ENCODE measurements at regions not wholly inside any gene's neighbourhood (a gene's known extent, or its start where the extent isn't known, plus 50 kb on each side); places are given as distances from the start of the nearest gene placed in this dataset.
A peak's percentile ranks its signal among the peaks of the same experiment; 100 is the strongest.

GRCh38 chr17:33516645-33517044 lies 223.6 kb upstream of the ASIC2 start:
- no peak for DNase-seq

GRCh38 chr17:33517746-33518145 lies 224.7 kb upstream of the ASIC2 start:
- DNase-seq: peak; percentile 7 to 47

GRCh38 chr17:33519692-33520091 lies 226.6 kb upstream of the ASIC2 start:
- DNase-seq: no peak

- peak; percentile 18 to 49 for DNase-seq
Measured at GRCh38 chr17:33520426-33521330, 227.6 kb upstream of the ASIC2 start.

- no peak for DNase-seq
Measured at GRCh38 chr17:33521784-33522183, 228.7 kb upstream of the ASIC2 start.

- no peak for DNase-seq
Measured at GRCh38 chr17:33522623-33523022, 229.5 kb upstream of the ASIC2 start.

GRCh38 chr17:33523577-33523981 lies 230.5 kb upstream of the ASIC2 start:
- peak; percentile 31 to 67 for DNase-seq

- DNase-seq: no peak
Measured at GRCh38 chr17:33525186-33525585, 232.1 kb upstream of the ASIC2 start.

GRCh38 chr17:33526717-33527116 lies 233.6 kb upstream of the ASIC2 start:
- no peak for DNase-seq

GRCh38 chr17:33527290-33527689 lies 234.2 kb upstream of the ASIC2 start:
- no peak for DNase-seq

GRCh38 chr17:33528846-33529245 lies 235.8 kb upstream of the ASIC2 start:
- no peak for DNase-seq

- no peak for DNase-seq
Measured at GRCh38 chr17:33529816-33530215, 236.7 kb upstream of the ASIC2 start.

GRCh38 chr17:33531311-33531710 lies 238.2 kb upstream of the ASIC2 start:
- DNase-seq: no peak

- no peak for DNase-seq
Measured at GRCh38 chr17:33534087-33534486, 241.0 kb upstream of the ASIC2 start.

GRCh38 chr17:33545124-33545523 lies 252.0 kb upstream of the ASIC2 start:
- DNase-seq: no peak

GRCh38 chr17:33550261-33550660 lies 257.2 kb upstream of the ASIC2 start:
- DNase-seq: no peak

GRCh38 chr17:33551075-33551474 lies 258.0 kb upstream of the ASIC2 start:
- no peak for DNase-seq

- DNase-seq: no peak
Measured at GRCh38 chr17:33551911-33552310, 258.8 kb upstream of the ASIC2 start.

- no peak for DNase-seq
Measured at GRCh38 chr17:33560165-33560564, 267.1 kb upstream of the ASIC2 start.

GRCh38 chr17:33560871-33561270 lies 267.8 kb upstream of the ASIC2 start:
- DNase-seq: no peak

GRCh38 chr17:33561569-33562334 lies 268.7 kb upstream of the ASIC2 start:
- DNase-seq: no peak

- no peak for DNase-seq
Measured at GRCh38 chr17:33562792-33563191, 269.7 kb upstream of the ASIC2 start.

GRCh38 chr17:33564146-33564545 lies 271.1 kb upstream of the ASIC2 start:
- no peak for DNase-seq

GRCh38 chr17:33567223-33567622 lies 274.1 kb upstream of the ASIC2 start:
- DNase-seq: no peak
